ENCODE measurements at regions not wholly inside any gene's neighbourhood (a gene's known extent, or its start where the extent isn't known, plus 50 kb on each side); places are given as distances from the start of the nearest gene placed in this dataset.
"Not testable (repeated sequence)": the region's sequence is repeated elsewhere in the genome, so short reads cannot be mapped to it uniquely, and the experiment has no call there.

- DNase-seq (ENCODE audit: low spot score), result no peak
Measured at GRCh38 chr4:179285696-179286095, 1843.5 kb upstream of the AGA start.

GRCh38 chr4:179291657-179292056 lies 1849.4 kb upstream of the AGA start:
- DNase-seq (ENCODE audit: low spot score), result no peak

- DNase-seq (ENCODE audit: low spot score), result no peak
Measured at GRCh38 chr4:179292468-179292867, 1850.2 kb upstream of the AGA start.

GRCh38 chr4:179307297-179308136 lies 1865.3 kb upstream of the AGA start:
- DNase-seq (ENCODE audit: low spot score), result no peak

GRCh38 chr4:179313823-179314222 lies 1871.6 kb upstream of the AGA start:
- DNase-seq (ENCODE audit: low spot score), result no peak

- no peak for DNase-seq (ENCODE audit: low spot score)
Measured at GRCh38 chr4:179325181-179325580, 1882.9 kb upstream of the AGA start.

- DNase-seq (ENCODE audit: low spot score), result no peak
Measured at GRCh38 chr4:179328627-179329026, 1886.4 kb upstream of the AGA start.

GRCh38 chr4:179331362-179331761 lies 1889.1 kb upstream of the AGA start:
- no peak for DNase-seq (ENCODE audit: low spot score)

- DNase-seq (ENCODE audit: low spot score), result peak; percentile 1
Measured at GRCh38 chr4:179344861-179345260, 1902.6 kb upstream of the AGA start.

GRCh38 chr4:179352221-179352620 lies 1910.0 kb upstream of the AGA start:
- DNase-seq (ENCODE audit: low spot score), result no peak

GRCh38 chr4:179353786-179354185 lies 1911.5 kb upstream of the AGA start:
- DNase-seq (ENCODE audit: low spot score), result no peak

- no peak for DNase-seq (ENCODE audit: low spot score)
Measured at GRCh38 chr4:179361978-179362486, 1919.8 kb upstream of the AGA start.

- not testable (repeated sequence) for DNase-seq (ENCODE audit: low spot score)
Measured at GRCh38 chr4:179365932-179366331, 1923.7 kb upstream of the AGA start.

- DNase-seq (ENCODE audit: low spot score), result no peak
Measured at GRCh38 chr4:179372242-179372641, 1930.0 kb upstream of the AGA start.

GRCh38 chr4:179372746-179373145 lies 1930.5 kb upstream of the AGA start:
- no peak for DNase-seq (ENCODE audit: low spot score)

GRCh38 chr4:179378847-179379246 lies 1936.6 kb upstream of the AGA start:
- not testable (repeated sequence) for DNase-seq (ENCODE audit: low spot score)

GRCh38 chr4:179392787-179393186 lies 1950.5 kb upstream of the AGA start:
- DNase-seq (ENCODE audit: low spot score), result no peak

GRCh38 chr4:179398414-179398813 lies 1956.2 kb upstream of the AGA start:
- DNase-seq (ENCODE audit: low spot score), result no peak

- DNase-seq (ENCODE audit: low spot score), result no peak
Measured at GRCh38 chr4:179399054-179399782, 1957.0 kb upstream of the AGA start.

GRCh38 chr4:179415037-179415846 lies 1973.0 kb upstream of the AGA start:
- no peak for DNase-seq (ENCODE audit: low spot score)

GRCh38 chr4:179415847-179416223 lies 1973.6 kb upstream of the AGA start:
- no peak for DNase-seq (ENCODE audit: low spot score)

GRCh38 chr4:179417357-179417756 lies 1975.1 kb upstream of the AGA start:
- DNase-seq (ENCODE audit: low spot score), result no peak

Measured in globus pallidus (tissue), 1 donor.